ENCODE measurements at regions not wholly inside any gene's neighbourhood (a gene's known extent, or its start where the extent isn't known, plus 50 kb on each side); places are given as distances from the start of the nearest gene placed in this dataset.
A peak's percentile ranks its signal among the peaks of the same experiment; 100 is the strongest.

- Histone ChIP-seq H3K9me3 (replicated peaks in 1 of 2; ENCODE audit: control insufficient read depth in 2 of 2, insufficient read depth in 1 of 2, low read depth in 1 of 2, low read length in 2 of 2) (no peaks in the 10 kb centered on the region), H3K27me3 (ENCODE audit: control insufficient read depth in 3 of 3, insufficient read depth in 3 of 3, low read depth in 1 of 3, low read length in 3 of 3) (no peaks in the 10 kb centered on the region), H2BK15ac (ENCODE audit: low read length) (no peak overlapping the region), H3K4me3 (ENCODE audit: low read length in 2 of 2) (no peak overlapping the region), H3K4me1 (ENCODE audit: control insufficient read depth in 2 of 2, insufficient read depth in 1 of 2, low read depth in 1 of 2, low read length in 2 of 2) (peaks cover 0 to 20% of the 10 kb centered on the region in 2 donors), H2BK5ac (ENCODE audit: low read length) (no peak overlapping the region), H3K23ac (ENCODE audit: low read depth, low read length, poor library complexity) (no peak overlapping the region), H2AK5ac (ENCODE audit: low read depth, low read length) (no peak overlapping the region), H3K14ac (ENCODE audit: low read length) (no peak overlapping the region), H2AFZ (ENCODE audit: low read length) (no peak overlapping the region), H3K18ac (ENCODE audit: low read length) (no peak overlapping the region), H3K79me1 (ENCODE audit: low read depth, low read length) (peaks cover 3% of the 10 kb centered on the region), H3K4me2 (ENCODE audit: insufficient read depth, low read length, poor library complexity, severe bottlenecking) (no peak overlapping the region), H3K36me3 (replicated peaks in 1 of 2; ENCODE audit: control insufficient read depth in 2 of 2, insufficient read depth in 2 of 2, low read length in 2 of 2) (peaks cover 3 to 22% of the 10 kb centered on the region in 2 donors), H3K9ac (ENCODE audit: low read depth, low read length, poor library complexity) (no peak overlapping the region), H2BK12ac (ENCODE audit: low read length) (no peak overlapping the region), H2BK120ac (ENCODE audit: low read depth, low read length) (no peak overlapping the region), H4K8ac (ENCODE audit: low read depth, low read length) (no peak overlapping the region), H3K4ac (ENCODE audit: low read length) (no peak overlapping the region), H3K27ac (replicated peaks; ENCODE audit: low read length) (no peak overlapping the region), H4K91ac (ENCODE audit: low read depth, low read length, poor library complexity) (no peak overlapping the region)
- WGBS, 2 donors (ENCODE audit: extremely low coverage in 2 of 2, insufficient read length in 2 of 2, insufficient replicate concordance in 1 of 2) = no CpG with 5 or more reads among the region's 4 CpGs
- no peak for DNase-seq (ENCODE audit: low spot score)
Observed at GRCh38 chr11:8779107-8779506, 96.5 kb downstream of the RPL27A start.

DNA sequence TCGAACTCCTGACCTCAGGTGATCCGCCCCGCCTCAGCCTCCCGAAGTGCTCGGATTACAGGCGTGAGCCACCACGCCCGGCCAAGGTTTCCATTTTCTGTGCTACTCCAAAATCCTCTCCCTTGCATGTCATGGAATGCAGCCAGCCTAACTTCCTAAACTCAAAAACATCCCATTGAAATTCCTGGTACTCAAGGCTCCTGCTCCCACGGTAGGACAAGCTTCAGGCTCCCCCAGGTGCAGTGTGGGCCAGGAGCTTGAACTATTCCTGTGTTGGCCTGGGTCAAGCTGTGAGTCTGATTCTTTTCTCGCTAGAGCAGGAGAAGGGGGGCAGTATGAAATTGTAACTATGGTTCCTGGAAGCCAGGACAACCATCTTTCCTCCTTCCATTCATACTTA lies 97.1 kb downstream of the RPL27A start:
- Histone ChIP-seq H3K23ac (ENCODE audit: low read depth, low read length, poor library complexity) (no peak overlapping the region), H3K4ac (ENCODE audit: low read length) (no peak overlapping the region), H2AK5ac (ENCODE audit: low read depth, low read length) (no peak overlapping the region), H3K36me3 (replicated peaks in 1 of 2; ENCODE audit: control insufficient read depth in 2 of 2, insufficient read depth in 2 of 2, low read length in 2 of 2) (peaks cover 3 to 22% of the 10 kb centered on the region in 2 donors), H2AFZ (ENCODE audit: low read length) (no peak overlapping the region), H3K4me2 (ENCODE audit: insufficient read depth, low read length, poor library complexity, severe bottlenecking) (no peak overlapping the region), H3K14ac (ENCODE audit: low read length) (no peak overlapping the region), H3K27ac (replicated peaks; ENCODE audit: low read length) (no peak overlapping the region), H4K91ac (ENCODE audit: low read depth, low read length, poor library complexity) (no peak overlapping the region), H3K18ac (ENCODE audit: low read length) (no peak overlapping the region), H3K27me3 (ENCODE audit: control insufficient read depth in 3 of 3, insufficient read depth in 3 of 3, low read depth in 1 of 3, low read length in 3 of 3) (no peaks in the 10 kb centered on the region), H4K8ac (ENCODE audit: low read depth, low read length) (no peak overlapping the region), H2BK12ac (ENCODE audit: low read length) (no peak overlapping the region), H3K4me1 (ENCODE audit: control insufficient read depth in 2 of 2, insufficient read depth in 1 of 2, low read depth in 1 of 2, low read length in 2 of 2) (peaks cover 0 to 20% of the 10 kb centered on the region in 2 donors), H3K9me3 (replicated peaks in 1 of 2; ENCODE audit: control insufficient read depth in 2 of 2, insufficient read depth in 1 of 2, low read depth in 1 of 2, low read length in 2 of 2) (no peaks in the 10 kb centered on the region), H3K79me1 (ENCODE audit: low read depth, low read length) (peaks cover 3% of the 10 kb centered on the region), H3K4me3 (ENCODE audit: low read length in 2 of 2) (no peak overlapping the region), H3K9ac (ENCODE audit: low read depth, low read length, poor library complexity) (no peak overlapping the region), H2BK120ac (ENCODE audit: low read depth, low read length) (no peak overlapping the region), H2BK15ac (ENCODE audit: low read length) (no peak overlapping the region), H2BK5ac (ENCODE audit: low read length) (no peak overlapping the region)
- WGBS, 2 donors (ENCODE audit: extremely low coverage in 2 of 2, insufficient read length in 2 of 2, insufficient replicate concordance in 1 of 2) = no CpG with 5 or more reads among the region's 10 CpGs
- DNase-seq (ENCODE audit: low spot score) = no peak

GRCh38 chr11:8784954-8785353 lies 102.4 kb downstream of the RPL27A start:
- no CpG with 5 or more reads among the region's 6 CpGs for WGBS, 2 donors (ENCODE audit: extremely low coverage in 2 of 2, insufficient read length in 2 of 2, insufficient replicate concordance in 1 of 2)

DNA sequence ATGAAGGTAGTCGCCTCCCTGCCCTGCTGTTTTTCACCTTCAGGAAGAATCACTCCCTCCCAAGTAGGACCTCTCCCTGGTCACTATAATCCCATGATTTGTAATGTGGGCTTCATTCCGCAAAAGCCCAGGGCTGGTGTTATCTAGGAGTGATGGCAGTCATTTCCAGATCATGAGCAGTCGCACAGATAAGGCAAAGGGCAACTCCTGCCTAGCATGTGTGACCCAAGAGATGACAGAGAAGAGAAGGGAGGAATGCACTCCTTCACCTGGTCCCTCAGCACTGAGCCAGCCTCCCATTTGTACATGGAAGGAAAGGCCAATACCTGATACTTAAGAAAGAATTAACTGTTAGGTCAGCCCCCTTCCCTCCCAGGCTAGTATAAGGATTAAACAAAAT lies 102.9 kb downstream of the RPL27A start:
- Histone ChIP-seq H4K8ac (ENCODE audit: low read depth, low read length) (no peak overlapping the region), H3K4me1 (ENCODE audit: control insufficient read depth in 2 of 2, insufficient read depth in 1 of 2, low read depth in 1 of 2, low read length in 2 of 2) (no peaks in the 10 kb centered on the region), H3K23ac (ENCODE audit: low read depth, low read length, poor library complexity) (no peak overlapping the region), H3K27ac (replicated peaks; ENCODE audit: low read length) (no peak overlapping the region), H3K9me3 (replicated peaks in 1 of 2; ENCODE audit: control insufficient read depth in 2 of 2, insufficient read depth in 1 of 2, low read depth in 1 of 2, low read length in 2 of 2) (peaks cover 0 to 2% of the 10 kb centered on the region in 2 donors), H2BK5ac (ENCODE audit: low read length) (no peak overlapping the region), H2AK5ac (ENCODE audit: low read depth, low read length) (no peak overlapping the region), H3K79me1 (ENCODE audit: low read depth, low read length) (peaks cover 2% of the 10 kb centered on the region), H3K9ac (ENCODE audit: low read depth, low read length, poor library complexity) (no peak overlapping the region), H3K4me3 (ENCODE audit: low read length in 2 of 2) (peak overlapping the region in 1 of 2 donors; percentile 26), H2BK120ac (ENCODE audit: low read depth, low read length) (no peak overlapping the region), H3K27me3 (ENCODE audit: control insufficient read depth in 3 of 3, insufficient read depth in 3 of 3, low read depth in 1 of 3, low read length in 3 of 3) (no peaks in the 10 kb centered on the region), H3K18ac (ENCODE audit: low read length) (no peak overlapping the region), H3K4ac (ENCODE audit: low read length) (no peak overlapping the region), H3K4me2 (ENCODE audit: insufficient read depth, low read length, poor library complexity, severe bottlenecking) (no peak overlapping the region), H2AFZ (ENCODE audit: low read length) (no peak overlapping the region), H4K91ac (ENCODE audit: low read depth, low read length, poor library complexity) (no peak overlapping the region), H2BK12ac (ENCODE audit: low read length) (no peak overlapping the region), H3K14ac (ENCODE audit: low read length) (no peak overlapping the region), H3K36me3 (replicated peaks in 1 of 2; ENCODE audit: control insufficient read depth in 2 of 2, insufficient read depth in 2 of 2, low read length in 2 of 2) (peaks cover 0 to 16% of the 10 kb centered on the region in 2 donors), H2BK15ac (ENCODE audit: low read length) (no peak overlapping the region)
- DNase-seq (ENCODE audit: low spot score) = no peak
- no CpG with 5 or more reads among the region's 3 CpGs for WGBS, 2 donors (ENCODE audit: extremely low coverage in 2 of 2, insufficient read length in 2 of 2, insufficient replicate concordance in 1 of 2)

More at GRCh38 chr11:8784954-8785353, 102.4 kb downstream of the RPL27A start:
- Histone ChIP-seq H3K4me1 (ENCODE audit: control insufficient read depth in 2 of 2, insufficient read depth in 1 of 2, low read depth in 1 of 2, low read length in 2 of 2) (no peaks in the 10 kb centered on the region), H3K4me2 (ENCODE audit: insufficient read depth, low read length, poor library complexity, severe bottlenecking) (no peak overlapping the region), H4K91ac (ENCODE audit: low read depth, low read length, poor library complexity) (no peak overlapping the region), H2AK5ac (ENCODE audit: low read depth, low read length) (no peak overlapping the region), H3K18ac (ENCODE audit: low read length) (no peak overlapping the region), H3K27ac (replicated peaks; ENCODE audit: low read length) (no peak overlapping the region), H2BK12ac (ENCODE audit: low read length) (no peak overlapping the region), H3K27me3 (ENCODE audit: control insufficient read depth in 3 of 3, insufficient read depth in 3 of 3, low read depth in 1 of 3, low read length in 3 of 3) (no peaks in the 10 kb centered on the region), H3K23ac (ENCODE audit: low read depth, low read length, poor library complexity) (no peak overlapping the region), H2BK15ac (ENCODE audit: low read length) (no peak overlapping the region), H3K9ac (ENCODE audit: low read depth, low read length, poor library complexity) (no peak overlapping the region), H3K9me3 (replicated peaks in 1 of 2; ENCODE audit: control insufficient read depth in 2 of 2, insufficient read depth in 1 of 2, low read depth in 1 of 2, low read length in 2 of 2) (peaks cover 0 to 2% of the 10 kb centered on the region in 2 donors), H3K36me3 (replicated peaks in 1 of 2; ENCODE audit: control insufficient read depth in 2 of 2, insufficient read depth in 2 of 2, low read length in 2 of 2) (peaks cover 1 to 21% of the 10 kb centered on the region in 2 donors), H2BK120ac (ENCODE audit: low read depth, low read length) (no peak overlapping the region), H3K14ac (ENCODE audit: low read length) (no peak overlapping the region), H3K79me1 (ENCODE audit: low read depth, low read length) (peaks cover 2% of the 10 kb centered on the region), H3K4me3 (ENCODE audit: low read length in 2 of 2) (no peak overlapping the region), H2BK5ac (ENCODE audit: low read length) (no peak overlapping the region), H4K8ac (ENCODE audit: low read depth, low read length) (no peak overlapping the region), H3K4ac (ENCODE audit: low read length) (no peak overlapping the region), H2AFZ (ENCODE audit: low read length) (no peak overlapping the region)
- no peak for DNase-seq (ENCODE audit: low spot score)
